OCI-LY3 (cell line): ENCODE measurements at regions not wholly inside any gene's neighbourhood (a gene's known extent, or its start where the extent isn't known, plus 50 kb on each side); places are given as distances from the start of the nearest gene placed in this dataset.

Experiments
- CTCF ChIP-seq: fragments of 200-600, 300-600 bp; sonication (generic); IDR thresholded peaks from 2 replicates; pipeline ENCODE4 v1.5.1; 2014; ENCODE audit warnings: antibody characterized with exemption, low read length, low read depth
- EZH2phosphoT487 ChIP-seq: fragments of 200-600 bp; shearing (Covaris generic); IDR thresholded peaks from 2 replicates; pipeline ENCODE4 v1.6.1; 2018; ENCODE audit warnings: antibody characterized with exemption, mixed run types, low read depth

GRCh38 chr11:13206086-13206640, 71.4 kb upstream of the BMAL1 start:
- TF ChIP-seq CTCF (no peak), EZH2phosphoT487 (no peak)
